Caco-2 (cell line): ENCODE measurements at regions not wholly inside any gene's neighbourhood (a gene's known extent, or its start where the extent isn't known, plus 50 kb on each side); places are given as distances from the start of the nearest gene placed in this dataset.

Source experiments
- BruUV-seq: library from RNA; stranded (reverse); fragments of 400-500 nt; replicated peaks from 2 replicates; lab custom pipeline; 2021; lab: Mats Ljungman, UMichigan
- CTCF ChIA-PET: fragments of 300-600 bp; sonication (Branson Sonifier 250); formaldehyde crosslinking; loops from one replicate; lab custom pipeline; 2022; ENCODE audit warnings: antibody characterized with exemption; lab: Charles Lee
- POLR2A ChIA-PET: fragments of 300-600 bp; sonication (Branson Sonifier 250); formaldehyde crosslinking; loops from one replicate; lab custom pipeline; 2022; ENCODE audit warnings: antibody characterized with exemption; lab: Charles Lee
- DNase-seq, 2 experiments: peaks; one replicate each; pipeline versions ENCODE4 v3.0.0 to v3.0.0-alpha.2; 2020 to 2022
- H3K27me3 ChIP-seq: replicated peaks from 2 replicates; pipeline ENCODE4 v1.6.0; 2011; ENCODE audit warnings: low read length; ENCODE audit not compliant: control insufficient read depth, insufficient read depth
- H3K36me3 ChIP-seq: 2 replicates; pipeline ENCODE4 v1.5.1; 2011; ENCODE audit warnings: low read length; ENCODE audit not compliant: control insufficient read depth, insufficient read depth
- H3K4me1 ChIP-seq: fragments of 250-450 bp; sonication (Bioruptor Pico); 2 replicates; pipeline ENCODE4 v1.5.1; 2020; ENCODE audit warnings: mild to moderate bottlenecking
- H3K4me3 ChIP-seq: 2 replicates; pipeline ENCODE4 v1.5.1; 2011; ENCODE audit warnings: low read depth, mild to moderate bottlenecking, control low read depth, low read length
- H3K9me3 ChIP-seq: fragments of 250-450 bp; sonication (Bioruptor Pico); 2 replicates; pipeline ENCODE4 v1.5.1; 2020; ENCODE audit warnings: mild to moderate bottlenecking, moderate library complexity
- H3K27ac Mint-ChIP-seq: one replicate; pipeline ENCODE4 v1.8.0; 2022; ENCODE audit warnings: mixed read lengths; ENCODE audit not compliant: unreplicated experiment
- H3K27me3 Mint-ChIP-seq: one replicate; pipeline ENCODE4 v1.8.0; 2022; ENCODE audit warnings: mixed read lengths; ENCODE audit not compliant: insufficient read depth, unreplicated experiment
- H3K36me3 Mint-ChIP-seq: one replicate; pipeline ENCODE4 v1.8.0; 2022; ENCODE audit warnings: mild to moderate bottlenecking, mixed read lengths; ENCODE audit not compliant: insufficient read depth, unreplicated experiment
- H3K4me1 Mint-ChIP-seq: one replicate; pipeline ENCODE4 v1.8.0; 2022; ENCODE audit warnings: low read depth, mixed read lengths; ENCODE audit not compliant: unreplicated experiment
- H3K4me3 Mint-ChIP-seq: one replicate; pipeline ENCODE4 v1.8.0; 2022; ENCODE audit warnings: mild to moderate bottlenecking, moderate library complexity, mixed read lengths; ENCODE audit not compliant: unreplicated experiment
- H3K9me3 Mint-ChIP-seq: one replicate; pipeline ENCODE4 v1.8.0; 2022; ENCODE audit warnings: mixed read lengths; ENCODE audit not compliant: unreplicated experiment
- CTCF ChIP-seq, 2 experiments: fragments of 200-600 bp in 1 of 2; IDR thresholded peaks; 1 replicate in 1 of 2; 2 replicates in 1 of 2; pipeline versions ENCODE4 v1.5.1 to v1.8.0; 2011 to 2022; ENCODE audit warnings: antibody characterized with exemption in 1 of 2, control low read depth in 1 of 2, inconsistent platforms in 1 of 2, low read depth in 1 of 2, low read length in 1 of 2, mild to moderate bottlenecking in 1 of 2, moderate library complexity in 1 of 2; ENCODE audit not compliant: insufficient read depth in 1 of 2, severe bottlenecking in 1 of 2, unreplicated experiment in 1 of 2
- intact Hi-C: fragments of 100-400 bp; cut with micrococcal nuclease; formaldehyde crosslinking; loops from one replicate; pipeline ENCODE4 v1.10.0; 2022; ENCODE audit not compliant: unreplicated experiment

DNA sequence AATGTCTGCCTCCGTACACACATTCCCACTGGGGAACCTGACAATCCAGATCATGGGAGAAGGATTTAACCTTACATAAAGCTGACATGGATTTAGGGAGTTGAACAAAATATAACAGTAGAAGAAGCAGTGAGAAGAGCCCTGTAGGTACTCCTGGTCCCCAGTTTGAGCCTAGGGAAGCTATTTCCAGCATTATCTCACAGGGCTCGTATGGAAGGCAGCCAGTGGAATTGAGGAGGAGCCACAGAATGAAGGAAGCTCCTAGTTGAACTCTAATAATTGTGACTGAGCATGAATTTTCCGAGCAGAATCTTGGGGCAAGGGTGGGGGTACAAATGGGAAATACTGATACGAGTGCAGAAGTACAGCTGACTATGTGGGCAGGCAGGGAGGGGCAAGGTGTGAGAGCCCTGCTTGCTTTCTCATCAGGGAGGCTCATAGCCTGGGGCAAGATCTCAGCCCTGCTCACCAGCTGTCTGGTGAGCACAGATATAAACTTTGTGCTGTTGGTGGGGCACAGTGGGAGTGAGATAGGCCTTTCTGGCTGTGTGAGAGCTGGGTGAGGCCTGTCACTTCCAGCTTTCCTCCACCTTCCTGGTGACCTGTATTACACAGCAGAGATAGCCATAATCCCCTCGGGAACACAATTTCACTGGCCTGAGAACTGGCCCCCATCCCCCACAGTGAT, 290.7 kb upstream of the IL12B start:
- peaks cover 13% of the 10 kb centered on the region for H3K27me3 Mint-ChIP-seq
- no peak for TF ChIP-seq CTCF (IDR thresholded peaks at IDR 0.05; ENCODE audit: insufficient read depth in 1 of 2, low read depth in 1 of 2, low read length in 1 of 2, severe bottlenecking in 1 of 2, unreplicated experiment in 1 of 2)
- H3K4me1 Mint-ChIP-seq = no peaks in the 10 kb centered on the region
- BruUV-seq = no TSS peak
- ChIA-PET CTCF (no interaction called here), POLR2A (no interaction called here)
- Histone ChIP-seq H3K4me1 (no peaks in the 10 kb centered on the region), H3K9me3 (peaks cover 11% of the 10 kb centered on the region), H3K27me3 (no peaks in the 10 kb centered on the region), H3K36me3 (no peaks in the 10 kb centered on the region), H3K4me3 (no peak overlapping the region)
- DNase-seq = no peak
- intact Hi-C loops = no loop called here
- peaks cover 13% of the 10 kb centered on the region for H3K9me3 Mint-ChIP-seq
- H3K4me3 Mint-ChIP-seq = no peak overlapping the region
- no peak overlapping the region for H3K27ac Mint-ChIP-seq
- no peaks in the 10 kb centered on the region for H3K36me3 Mint-ChIP-seq

DNA sequence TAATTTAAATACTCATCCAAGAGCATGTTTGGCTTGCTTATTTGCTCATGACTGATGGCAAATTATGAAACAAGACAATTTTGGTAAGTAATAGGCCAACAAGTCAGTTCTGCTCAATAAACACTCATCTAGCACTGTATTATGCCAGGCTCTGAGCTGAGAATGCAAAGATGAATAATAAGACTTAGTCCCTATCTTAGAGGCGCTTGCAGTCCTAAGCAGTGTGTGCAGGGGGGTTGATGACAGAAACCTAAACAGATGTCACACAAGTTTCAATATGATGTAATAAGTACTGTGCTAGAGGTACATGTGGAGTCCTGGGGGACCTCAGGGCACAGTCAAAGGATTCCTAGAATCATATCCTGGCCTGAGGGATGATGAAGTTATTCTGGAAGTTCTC, 287.6 kb upstream of the ADRA1B start:
- H3K4me3 ChIP-seq = no peak overlapping the region
- Mint-ChIP-seq H3K4me3 (no peak overlapping the region), H3K36me3 (no peaks in the 10 kb centered on the region), H3K27me3 (peaks cover 13% of the 10 kb centered on the region), H3K9me3 (peaks cover 13% of the 10 kb centered on the region), H3K4me1 (no peaks in the 10 kb centered on the region), H3K27ac (no peak overlapping the region)
- H3K36me3 ChIP-seq = no peaks in the 10 kb centered on the region
- intact Hi-C loops = no loop called here
- no peak for TF ChIP-seq CTCF (IDR thresholded peaks at IDR 0.05; ENCODE audit: insufficient read depth in 1 of 2, low read depth in 1 of 2, low read length in 1 of 2, severe bottlenecking in 1 of 2, unreplicated experiment in 1 of 2)
- no TSS peak for BruUV-seq
- CTCF ChIA-PET = no interaction called here
- POLR2A ChIA-PET = no interaction called here
- no peaks in the 10 kb centered on the region for H3K27me3 ChIP-seq
- peaks cover 4% of the 10 kb centered on the region; the same call in 1 of the 2 replicates for H3K9me3 ChIP-seq
- H3K4me1 ChIP-seq = no peaks in the 10 kb centered on the region
- DNase-seq = no peak

- intact Hi-C loops = no loop called here
- Histone ChIP-seq H3K4me3 (no peak overlapping the region), H3K36me3 (no peaks in the 10 kb centered on the region), H3K9me3 (peaks cover 4% of the 10 kb centered on the region; the same call in 1 of the 2 replicates), H3K27me3 (no peaks in the 10 kb centered on the region), H3K4me1 (no peaks in the 10 kb centered on the region)
- no peak for TF ChIP-seq CTCF (IDR thresholded peaks at IDR 0.05; ENCODE audit: insufficient read depth in 1 of 2, low read depth in 1 of 2, low read length in 1 of 2, severe bottlenecking in 1 of 2, unreplicated experiment in 1 of 2)
- no peak overlapping the region for H3K4me3 Mint-ChIP-seq
- POLR2A ChIA-PET = no interaction called here
- no peaks in the 10 kb centered on the region for H3K4me1 Mint-ChIP-seq
- H3K36me3 Mint-ChIP-seq = no peaks in the 10 kb centered on the region
- CTCF ChIA-PET = no interaction called here
- no peak overlapping the region for H3K27ac Mint-ChIP-seq
- H3K9me3 Mint-ChIP-seq = peaks cover 13% of the 10 kb centered on the region
- H3K27me3 Mint-ChIP-seq = peaks cover 15% of the 10 kb centered on the region
- no TSS peak for BruUV-seq
- DNase-seq = no peak
Measured at GRCh38 chr5:159629158-159629557, 287.1 kb upstream of the ADRA1B start.
